ENCODE measurements at regions not wholly inside any gene's neighbourhood (a gene's known extent, or its start where the extent isn't known, plus 50 kb on each side); places are given as distances from the start of the nearest gene placed in this dataset.
"Not testable (repeated sequence)": the region's sequence is repeated elsewhere in the genome, so short reads cannot be mapped to it uniquely, and the experiment has no call there.

- H3K4me3 ChIP-seq: no peak overlapping the region
- DNase-seq: no peak
- H3K4me1 ChIP-seq: peaks cover 0 to 6% (median 0%) of the 10 kb centered on the region in 3 donors
- intact Hi-C loops (cut with DNase I): no loop called here
- no peaks in the 10 kb centered on the region for H3K27me3 ChIP-seq
- no peaks in the 10 kb centered on the region for H3K9me3 ChIP-seq
- no peak for TF ChIP-seq POLR2A (IDR thresholded peaks at IDR 0.05)
- TF ChIP-seq CTCF (IDR thresholded peaks at IDR 0.05): no peak
- H3K27ac ChIP-seq: no peak overlapping the region
- no peaks in the 10 kb centered on the region for H3K36me3 ChIP-seq
- WGBS, 2 donors: 72 to 83% methylated on average over 2 of the region's 2 CpGs
Measured at GRCh38 chr3:34889641-34890040, 749.7 kb upstream of the ARPP21 start.

GRCh38 chr3:34890247-34890646, 749.1 kb upstream of the ARPP21 start:
- H3K4me3 ChIP-seq: no peak overlapping the region
- WGBS, 2 donors: 77 to 89% methylated on average over 1 of the region's 1 CpG
- no peaks in the 10 kb centered on the region for H3K27me3 ChIP-seq
- no peak overlapping the region for H3K27ac ChIP-seq
- H3K4me1 ChIP-seq: peaks cover 0 to 6% (median 0%) of the 10 kb centered on the region in 3 donors
- intact Hi-C loops (cut with DNase I): no loop called here
- no peaks in the 10 kb centered on the region for H3K36me3 ChIP-seq
- no peaks in the 10 kb centered on the region for H3K9me3 ChIP-seq
- TF ChIP-seq POLR2A (IDR thresholded peaks at IDR 0.05) (no peak), CTCF (IDR thresholded peaks at IDR 0.05) (no peak)
- DNase-seq: no peak

- intact Hi-C loops (cut with DNase I): no loop called here
- DNase-seq: no peak
- Histone ChIP-seq H3K4me1 (peaks cover 0 to under 1% (median 0%) of the 10 kb centered on the region in 3 donors), H3K27me3 (no peaks in the 10 kb centered on the region), H3K36me3 (no peaks in the 10 kb centered on the region), H3K9me3 (no peaks in the 10 kb centered on the region), H3K4me3 (no peak overlapping the region), H3K27ac (no peak overlapping the region)
- 51 to 69% methylated on average over 3 of the region's 3 CpGs for WGBS, 2 donors
- TF ChIP-seq CTCF (IDR thresholded peaks at IDR 0.05) (no peak), POLR2A (IDR thresholded peaks at IDR 0.05) (no peak)
Measured at GRCh38 chr3:34891941-34892340, 747.4 kb upstream of the ARPP21 start.

GRCh38 chr3:34895841-34896240, 743.5 kb upstream of the ARPP21 start:
- Histone ChIP-seq H3K27me3 (no peaks in the 10 kb centered on the region), H3K36me3 (no peaks in the 10 kb centered on the region), H3K4me3 (no peak overlapping the region), H3K9me3 (no peaks in the 10 kb centered on the region), H3K4me1 (no peaks in the 10 kb centered on the region), H3K27ac (no peak overlapping the region)
- intact Hi-C loops (cut with DNase I): no loop called here
- 39 to 75% methylated on average over 1 of the region's 1 CpG for WGBS, 2 donors
- no peak for DNase-seq
- TF ChIP-seq CTCF (IDR thresholded peaks at IDR 0.05) (no peak), POLR2A (IDR thresholded peaks at IDR 0.05) (no peak)

GRCh38 chr3:34909679-34910078, 729.6 kb upstream of the ARPP21 start:
- H3K9me3 ChIP-seq; DNase-seq; H3K4me3 ChIP-seq; H3K27ac ChIP-seq; H3K27me3 ChIP-seq; intact Hi-C loops (cut with DNase I); H3K4me1 ChIP-seq; H3K36me3 ChIP-seq: not testable (repeated sequence)
- WGBS, 2 donors: 91 to 93% methylated on average over 4 of the region's 4 CpGs

GRCh38 chr3:34919025-34919424, 720.3 kb upstream of the ARPP21 start:
- no peak overlapping the region for H3K4me3 ChIP-seq
- no peak overlapping the region for H3K27ac ChIP-seq
- DNase-seq: no peak
- TF ChIP-seq CTCF (IDR thresholded peaks at IDR 0.05): no peak
- TF ChIP-seq POLR2A (IDR thresholded peaks at IDR 0.05): no peak
- intact Hi-C loops (cut with DNase I): no loop called here
- H3K4me1 ChIP-seq: peaks cover 0 to 18% (median 0%) of the 10 kb centered on the region in 3 donors
- H3K36me3 ChIP-seq: no peaks in the 10 kb centered on the region
- H3K9me3 ChIP-seq: no peaks in the 10 kb centered on the region
- no peaks in the 10 kb centered on the region for H3K27me3 ChIP-seq

Measured in esophagus squamous epithelium (tissue), 5 donors.